GM19238 (cell line): ENCODE measurements at regions not wholly inside any gene's neighbourhood (a gene's known extent, or its start where the extent isn't known, plus 50 kb on each side); places are given as distances from the start of the nearest gene placed in this dataset.
"Not testable (repeated sequence)": the region's sequence is repeated elsewhere in the genome, so short reads cannot be mapped to it uniquely, and the experiment has no call there.

Experiments used
- DNase-seq: peaks from one replicate; pipeline ENCODE4 v3.0.0; 2011; ENCODE audit warnings: low spot score; ENCODE audit not compliant: insufficient read length

DNA sequence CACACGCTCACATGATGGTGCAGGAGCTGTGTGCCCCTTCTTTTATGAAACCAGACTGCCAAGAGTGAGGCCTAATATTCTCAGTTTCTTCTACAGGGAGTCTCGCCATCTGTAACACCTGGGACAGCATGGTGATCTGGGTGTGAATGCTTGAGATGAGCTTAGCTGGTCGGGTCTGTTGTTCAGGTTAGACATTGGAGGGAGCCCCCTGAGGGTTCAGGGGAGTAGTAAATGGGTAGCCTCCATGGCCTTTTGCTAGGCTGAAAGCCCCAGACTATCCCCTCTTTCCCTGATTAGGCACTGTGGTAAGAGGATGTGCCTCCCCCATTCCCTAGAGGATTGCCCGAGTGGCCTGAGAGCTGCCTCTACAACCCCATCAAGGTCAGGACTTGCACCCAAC lies 1916.1 kb downstream of the PCDH9 start:
- no peak for DNase-seq

DNA sequence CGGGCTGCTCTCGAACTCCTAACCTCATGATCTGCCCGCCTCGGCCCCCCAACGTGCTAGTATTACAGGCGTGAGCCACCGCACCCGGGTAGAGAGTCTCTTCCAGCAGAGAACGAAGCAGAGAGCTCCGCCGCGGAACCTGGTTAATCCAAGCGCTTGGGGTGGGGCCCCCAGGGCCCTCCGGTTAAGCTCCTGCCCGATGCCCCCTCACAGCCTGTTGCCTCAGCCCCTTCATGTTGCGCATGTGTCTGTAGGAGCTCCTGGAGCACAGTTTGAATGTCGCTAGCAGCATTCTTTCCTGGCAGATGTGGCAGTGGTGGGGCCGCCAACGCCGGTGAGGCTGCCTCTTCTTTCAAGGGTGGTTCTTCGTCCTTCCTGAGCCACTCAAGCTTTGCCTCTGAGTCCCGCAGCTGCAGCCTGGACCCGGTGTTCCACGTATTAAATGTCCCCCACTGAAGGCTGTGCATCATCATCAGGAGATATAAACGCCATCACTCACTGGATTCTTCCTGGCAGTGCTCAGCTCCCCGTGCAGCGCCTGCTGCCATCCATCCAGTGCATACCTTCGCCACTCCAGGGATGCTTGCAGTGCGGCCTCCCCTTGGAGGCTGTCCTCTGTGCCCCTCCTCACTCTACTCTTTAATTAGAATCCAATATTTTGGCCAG lies 1919.3 kb downstream of the PCDH9 start:
- no peak for DNase-seq

DNA sequence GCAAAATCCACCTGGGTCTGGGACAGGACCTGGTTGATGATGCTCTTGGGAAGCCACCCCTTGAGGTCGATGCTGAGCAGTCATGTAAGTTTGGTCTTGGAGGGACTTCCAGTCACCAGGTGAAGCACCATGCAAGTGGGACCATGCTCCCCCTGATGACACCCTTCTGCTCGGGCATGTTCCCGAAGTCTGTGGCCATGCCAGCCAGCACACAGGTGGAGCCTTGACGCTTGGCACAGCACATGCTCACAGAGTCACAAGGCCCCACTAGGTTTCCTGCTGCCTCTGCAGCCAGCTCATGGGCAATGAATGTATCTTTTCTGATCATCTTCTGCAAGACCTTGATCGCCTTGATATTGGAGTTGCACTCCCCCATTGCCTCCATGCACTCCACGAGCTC lies 1920.2 kb downstream of the PCDH9 start:
- DNase-seq, result no peak

DNA sequence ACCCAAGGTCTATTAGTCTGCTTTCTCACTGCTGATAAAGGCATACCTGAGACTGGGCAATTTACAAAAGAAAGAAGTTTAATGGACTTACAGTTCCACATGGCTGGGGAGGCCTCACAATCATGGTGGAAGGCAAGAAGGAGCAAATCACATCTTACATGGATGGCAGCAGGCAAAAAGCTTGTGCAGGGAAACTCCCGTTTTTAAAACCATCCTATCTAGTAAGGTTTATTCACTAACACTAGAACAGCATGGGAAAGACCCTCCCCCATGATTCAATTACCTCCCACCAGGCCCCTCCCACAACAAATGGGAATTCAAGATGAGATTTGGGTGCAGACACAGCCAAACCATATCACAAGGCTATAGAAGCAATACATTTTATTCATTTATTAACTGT lies 1921.4 kb downstream of the PCDH9 start:
- not testable (repeated sequence) for DNase-seq

DNA sequence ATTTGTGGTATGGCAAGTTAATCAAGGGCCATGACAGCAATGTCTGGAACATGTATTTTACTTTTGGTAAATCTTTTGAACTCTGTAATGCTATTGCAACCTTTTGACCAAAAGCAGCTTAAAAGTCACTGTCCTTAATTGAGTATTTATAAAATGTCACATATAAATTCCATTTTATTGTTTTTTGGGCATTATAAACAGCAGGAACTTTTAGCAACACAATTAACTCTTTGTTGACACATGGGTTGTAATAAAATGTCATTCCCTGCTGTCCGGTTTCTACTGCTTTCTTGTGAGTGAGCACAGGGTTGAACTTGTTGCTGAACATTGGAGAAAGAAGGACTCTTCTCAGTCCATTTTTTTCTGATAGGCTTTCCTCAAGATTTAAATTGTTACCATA lies 1923.1 kb downstream of the PCDH9 start:
- no peak for DNase-seq

DNA sequence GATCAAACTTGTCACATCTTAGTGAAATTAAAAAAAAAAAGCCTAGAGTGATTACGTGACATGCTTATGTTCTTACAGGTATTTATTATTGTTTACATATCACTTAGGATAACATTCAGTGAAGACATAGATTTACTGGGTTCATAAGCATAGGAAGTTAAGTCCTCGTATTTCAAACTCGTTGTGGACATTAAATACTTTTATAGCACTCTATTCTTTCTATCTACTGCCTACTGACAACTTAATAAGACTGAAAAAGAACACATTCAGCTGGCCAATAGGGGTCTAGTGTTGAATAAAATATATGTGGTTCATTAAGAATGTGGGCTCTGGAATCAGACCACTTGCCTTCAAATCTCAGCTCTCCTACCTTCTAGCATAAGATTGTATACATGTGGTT lies 1927.4 kb downstream of the PCDH9 start:
- DNase-seq, result no peak

DNA sequence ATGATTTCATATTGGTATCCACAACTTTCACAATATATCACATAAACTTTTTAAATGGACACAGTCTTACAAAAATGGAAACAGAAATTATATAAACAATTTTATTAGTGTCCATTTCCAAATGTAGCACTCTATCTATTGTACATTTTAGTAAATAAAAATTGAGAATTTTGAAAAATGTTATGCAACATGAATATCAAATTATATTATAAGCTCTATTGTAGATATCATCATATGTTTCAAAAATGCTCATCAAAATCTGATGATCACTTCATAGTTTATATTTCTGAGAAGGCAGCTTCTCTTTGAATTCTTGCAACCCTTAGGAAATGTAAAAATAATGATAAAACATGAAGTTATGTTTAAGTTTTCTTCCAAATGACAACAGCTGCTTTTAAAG lies 1928.6 kb downstream of the PCDH9 start:
- no peak for DNase-seq

DNA sequence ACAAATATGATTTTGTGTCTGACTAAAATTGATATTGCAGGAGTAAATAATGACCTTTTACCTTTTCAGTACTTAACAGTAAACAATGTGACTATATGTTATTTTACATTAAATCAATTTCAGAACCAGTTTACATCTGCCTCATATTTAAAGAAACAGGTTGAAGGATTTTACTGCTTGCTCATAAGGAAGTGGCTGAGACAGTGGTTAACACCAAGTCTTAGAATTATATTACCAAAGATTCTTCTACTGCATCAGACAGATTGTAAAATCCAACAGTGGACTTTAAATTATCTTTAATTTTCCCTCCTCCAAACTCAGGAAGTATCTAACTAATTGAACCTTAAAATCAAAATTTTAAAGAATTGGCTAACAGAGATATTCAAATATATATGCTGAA lies 1929.9 kb downstream of the PCDH9 start:
- DNase-seq, result no peak

DNA sequence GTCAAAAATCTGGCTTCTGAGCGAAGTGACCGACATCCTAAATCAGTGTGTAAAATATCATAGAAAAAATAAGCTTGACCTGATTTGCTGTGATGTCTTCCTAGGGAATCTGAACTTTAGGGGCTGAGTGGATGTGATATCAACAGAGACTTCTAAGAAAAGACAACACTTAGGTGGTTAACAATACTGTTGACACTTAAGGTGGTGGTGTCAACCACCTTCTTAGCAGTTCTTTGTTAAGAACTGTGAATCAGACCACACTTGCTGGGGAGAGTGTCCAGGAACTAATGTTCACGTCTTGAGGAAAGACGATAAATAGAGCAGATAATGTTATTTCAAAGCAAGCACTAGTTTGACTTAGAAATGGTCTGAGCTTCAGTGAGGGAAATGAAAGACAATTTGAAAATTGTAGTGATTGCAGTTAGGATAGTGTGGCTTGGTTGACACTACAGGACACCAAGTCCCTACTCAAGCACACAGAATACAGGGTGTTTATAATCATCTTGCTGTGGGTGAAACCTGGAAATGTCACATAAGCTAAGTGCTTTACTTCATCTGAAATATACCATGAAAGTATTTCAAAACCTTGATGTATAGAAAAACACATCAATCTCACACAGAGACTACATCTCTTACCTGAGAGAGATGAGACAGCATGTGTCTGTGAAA lies 1936.5 kb downstream of the PCDH9 start:
- DNase-seq, result no peak

DNA sequence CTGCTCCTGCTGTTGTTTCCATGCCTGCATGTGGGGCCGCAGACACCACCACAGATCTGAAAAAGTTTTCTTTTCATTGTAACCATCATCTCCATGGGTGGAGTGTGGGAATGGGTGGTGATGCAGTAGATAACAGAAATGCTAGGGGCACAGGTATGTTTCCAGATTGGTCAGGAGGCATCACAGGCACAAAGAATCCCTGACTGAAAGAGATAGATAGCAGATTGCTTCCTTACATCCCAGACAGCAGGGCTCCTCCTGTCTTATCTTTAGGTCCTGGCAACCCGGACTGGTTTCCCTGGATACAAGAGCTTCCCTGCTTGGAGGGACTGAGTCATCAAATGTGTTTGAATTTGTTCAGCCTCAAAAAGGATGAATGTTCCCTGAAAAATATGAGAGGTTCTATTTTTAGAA lies 1937.6 kb downstream of the PCDH9 start:
- no peak for DNase-seq

DNA sequence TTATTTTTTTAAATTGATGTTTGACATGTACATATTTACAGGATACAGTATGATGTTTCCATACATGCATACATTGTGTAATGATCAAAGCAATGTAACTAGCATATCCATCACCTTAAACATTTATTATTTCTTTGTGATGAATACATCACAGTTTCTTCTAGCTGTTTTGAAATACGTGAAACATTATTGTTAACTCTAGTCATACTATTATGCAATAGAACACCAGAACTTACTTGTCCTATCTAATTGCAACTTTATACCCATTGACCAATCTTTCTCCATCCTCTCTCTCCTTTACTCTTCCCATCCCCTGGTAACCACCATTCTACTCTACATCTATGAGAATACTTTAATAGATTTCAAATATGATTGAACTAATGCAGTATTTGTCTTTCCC lies 1942.7 kb downstream of the PCDH9 start:
- no peak for DNase-seq

DNA sequence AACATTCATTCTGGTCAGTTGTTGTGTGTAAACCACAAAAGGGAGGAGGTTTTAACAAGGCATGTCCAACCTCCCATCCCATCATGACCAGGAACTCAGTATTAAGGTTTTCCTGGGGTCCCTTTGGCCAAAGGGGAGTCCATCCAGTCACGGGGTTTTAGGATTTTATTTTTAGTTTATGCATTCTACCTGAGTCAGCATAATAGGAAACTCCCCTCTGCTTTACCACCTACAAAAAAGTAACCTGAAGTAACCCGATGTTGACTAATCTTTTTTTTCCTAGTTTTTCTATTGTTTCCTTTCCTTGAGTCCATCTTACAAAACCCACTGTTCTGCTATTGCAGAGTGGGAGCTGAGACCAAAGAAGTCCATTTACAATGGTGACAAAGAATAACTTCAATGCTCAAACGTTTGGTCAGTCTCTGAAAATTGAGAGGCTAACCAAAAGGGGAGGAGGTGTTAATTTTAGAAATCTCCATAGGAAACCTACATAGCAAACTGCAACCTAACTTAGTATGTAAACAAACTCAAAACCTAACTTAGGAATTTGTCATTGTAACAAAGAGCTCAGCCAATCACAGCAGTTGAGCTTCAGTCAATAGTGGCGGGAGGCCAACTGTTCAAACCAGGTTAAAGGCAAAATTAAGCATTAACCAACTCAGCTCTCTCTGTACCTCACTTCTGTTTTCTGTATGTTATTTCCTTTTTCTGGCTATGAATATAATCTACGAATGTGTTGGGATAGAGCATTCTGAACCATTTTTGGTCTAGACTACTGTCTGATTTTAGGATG lies 1954.1 kb downstream of the PCDH9 start:
- DNase-seq, result no peak

DNA sequence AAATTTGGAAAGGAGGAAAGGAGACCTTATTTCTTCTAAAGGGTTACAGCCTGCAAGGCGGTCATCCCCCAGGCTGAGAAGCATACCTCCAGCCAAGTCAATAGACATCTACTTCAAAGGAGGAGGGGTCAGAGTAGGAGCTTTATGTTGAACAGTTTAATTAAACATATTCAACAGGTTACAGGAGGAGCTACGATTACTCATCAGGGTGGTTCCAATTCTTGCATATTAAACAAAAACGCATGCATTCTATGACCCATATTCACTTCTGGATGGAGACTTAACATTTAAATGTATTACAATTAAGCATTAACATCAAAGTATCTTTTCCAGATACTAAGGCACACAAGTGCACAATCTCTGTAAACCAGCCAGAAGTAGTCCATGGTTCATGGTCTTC lies 1955.0 kb downstream of the PCDH9 start:
- no peak for DNase-seq

DNA sequence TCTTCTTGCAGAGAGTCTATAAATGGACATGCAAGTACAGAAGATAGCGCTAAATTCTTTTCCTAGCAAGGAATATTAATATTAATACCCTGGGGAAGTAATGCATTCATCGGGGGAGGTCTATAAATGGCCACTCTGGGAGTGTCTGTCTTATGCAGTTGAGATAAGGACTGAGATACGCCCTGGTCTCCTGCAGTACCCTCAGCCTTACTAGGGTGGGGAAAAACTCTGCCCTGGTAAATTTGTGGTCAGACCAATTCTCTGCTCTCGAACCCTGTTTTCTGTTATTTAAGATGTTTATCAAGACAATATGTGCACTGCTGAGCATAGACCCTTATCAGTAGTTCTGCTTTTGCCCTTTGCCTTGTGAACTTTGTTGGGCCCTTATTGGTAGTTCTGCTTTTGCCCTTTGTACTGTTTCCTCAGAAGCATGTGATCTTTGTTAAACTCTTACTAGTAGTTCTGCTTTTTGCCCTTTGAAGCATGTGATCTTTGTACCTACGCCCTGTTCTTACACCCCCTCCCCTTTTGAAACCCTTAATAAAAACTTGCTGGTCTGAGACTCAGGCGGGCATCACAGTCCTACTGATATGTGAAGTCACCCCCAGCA lies 1956.2 kb downstream of the PCDH9 start:
- DNase-seq, result not testable (repeated sequence)

DNA sequence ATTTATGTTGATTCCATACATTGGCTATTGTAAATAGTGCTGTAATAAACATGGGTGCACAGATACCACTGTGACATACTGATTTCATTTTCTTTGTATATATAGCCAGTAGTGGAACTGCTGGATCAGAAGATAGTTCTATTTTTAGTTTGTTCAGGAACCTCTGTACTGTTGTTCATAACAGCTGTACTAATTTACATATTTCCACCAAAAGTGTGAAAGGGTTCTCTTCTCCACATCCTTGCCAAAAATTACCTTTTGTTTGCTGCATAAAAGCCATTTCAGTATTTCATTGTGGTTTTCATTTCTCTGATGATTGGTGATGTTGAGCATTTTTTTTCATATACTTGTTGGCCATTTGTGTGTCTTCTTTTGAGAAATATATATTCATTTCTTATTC lies 1962.1 kb downstream of the PCDH9 start:
- no peak for DNase-seq

DNA sequence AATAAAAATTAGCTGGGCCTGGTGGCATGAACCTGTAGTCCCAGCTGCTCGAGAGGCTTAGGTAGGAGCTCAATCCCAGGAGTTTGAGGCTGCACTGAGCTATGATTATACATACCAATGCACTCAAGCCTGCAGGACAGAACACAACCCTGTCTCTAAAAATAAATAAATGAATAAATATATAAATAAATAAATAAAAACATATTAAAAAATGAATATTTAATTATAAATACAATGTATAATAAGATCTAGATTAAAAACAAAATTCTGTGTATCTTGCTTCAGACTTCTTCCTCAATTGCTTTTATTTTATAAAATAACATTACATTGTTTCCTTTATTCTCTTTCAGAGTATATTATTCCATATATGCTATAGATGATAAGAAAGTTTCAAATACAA lies 1964.1 kb downstream of the PCDH9 start:
- no peak for DNase-seq

DNA sequence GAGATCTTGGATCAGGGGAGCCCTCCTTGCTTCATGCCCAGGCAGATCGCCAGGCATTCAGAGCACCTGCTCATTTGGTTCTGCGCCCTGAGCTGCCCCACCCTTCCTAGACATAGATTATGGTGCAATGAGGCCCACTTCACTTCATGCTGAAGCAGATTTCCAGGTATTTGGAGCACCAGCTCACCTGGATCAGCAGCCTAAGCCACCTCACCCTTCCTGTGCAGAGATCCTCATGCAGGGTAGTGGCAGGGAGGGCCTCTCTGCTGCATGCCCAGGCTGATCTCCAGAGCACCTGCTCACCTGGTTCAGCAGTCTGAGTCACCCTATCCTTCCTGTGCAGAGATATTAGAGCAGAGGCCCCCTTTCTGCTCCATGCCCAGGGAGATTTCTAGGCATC lies 1966.1 kb downstream of the PCDH9 start:
- DNase-seq, result no peak

DNA sequence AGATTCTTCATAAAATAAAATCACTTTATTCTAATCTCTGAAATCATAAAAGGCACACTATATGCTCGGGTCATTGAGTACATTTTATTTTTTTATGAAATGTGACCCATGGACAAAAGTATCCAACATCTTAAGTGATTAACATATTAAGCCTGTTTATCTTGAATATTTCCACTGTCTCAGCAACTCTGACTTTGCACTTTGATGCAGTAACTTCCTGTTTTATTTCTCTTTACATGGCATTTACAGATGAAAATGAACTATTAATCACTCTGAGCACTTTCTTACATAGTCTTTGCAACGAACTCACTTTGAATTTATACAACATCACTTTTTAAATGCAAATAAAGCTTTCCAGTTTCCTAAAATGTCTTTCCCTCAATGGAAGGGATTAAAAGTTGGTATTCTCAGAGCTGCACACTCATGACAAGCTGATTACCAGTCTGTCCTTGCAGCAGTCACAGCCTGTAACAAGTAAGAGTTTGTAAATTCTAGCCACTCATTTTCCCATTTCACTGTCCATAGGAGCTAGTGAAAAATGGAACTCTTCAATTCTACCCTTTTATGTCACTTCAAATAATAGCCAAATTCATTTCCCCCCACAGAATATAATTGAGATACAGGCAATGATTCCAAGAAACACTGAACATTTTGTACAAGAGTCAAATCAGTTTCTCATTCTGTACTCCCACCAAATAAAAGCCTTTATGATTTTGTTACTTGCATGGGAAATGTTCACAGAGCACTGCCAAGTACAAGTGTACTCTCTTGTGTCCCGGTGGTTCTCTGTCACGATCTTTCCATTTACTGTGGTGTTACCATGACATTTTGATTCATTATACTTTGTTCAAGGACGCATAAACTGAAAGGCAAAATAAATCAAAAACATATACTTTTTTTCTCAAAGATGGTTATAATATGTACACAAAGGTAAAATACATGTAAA lies 1968.9 kb downstream of the PCDH9 start:
- DNase-seq, result no peak

DNA sequence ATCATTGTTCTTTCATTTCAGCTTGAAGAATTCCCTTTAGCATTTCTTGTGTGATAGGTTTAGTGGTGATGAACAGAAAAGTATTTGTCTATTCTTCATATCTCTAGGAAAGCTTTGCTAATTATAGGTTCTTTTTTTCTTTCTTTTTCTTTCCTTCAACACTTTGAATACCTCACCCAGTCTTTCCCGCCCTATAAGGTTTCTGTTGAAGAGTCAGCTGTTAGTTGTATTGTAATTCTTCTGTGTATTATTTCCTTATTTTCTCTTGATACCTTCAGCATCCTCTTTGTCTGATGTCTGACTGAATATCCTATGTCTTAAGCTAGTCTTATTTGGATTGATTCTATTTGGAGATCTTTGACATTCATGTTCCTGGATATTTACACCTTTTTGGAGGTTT lies 1989.4 kb downstream of the PCDH9 start:
- no peak for DNase-seq

DNA sequence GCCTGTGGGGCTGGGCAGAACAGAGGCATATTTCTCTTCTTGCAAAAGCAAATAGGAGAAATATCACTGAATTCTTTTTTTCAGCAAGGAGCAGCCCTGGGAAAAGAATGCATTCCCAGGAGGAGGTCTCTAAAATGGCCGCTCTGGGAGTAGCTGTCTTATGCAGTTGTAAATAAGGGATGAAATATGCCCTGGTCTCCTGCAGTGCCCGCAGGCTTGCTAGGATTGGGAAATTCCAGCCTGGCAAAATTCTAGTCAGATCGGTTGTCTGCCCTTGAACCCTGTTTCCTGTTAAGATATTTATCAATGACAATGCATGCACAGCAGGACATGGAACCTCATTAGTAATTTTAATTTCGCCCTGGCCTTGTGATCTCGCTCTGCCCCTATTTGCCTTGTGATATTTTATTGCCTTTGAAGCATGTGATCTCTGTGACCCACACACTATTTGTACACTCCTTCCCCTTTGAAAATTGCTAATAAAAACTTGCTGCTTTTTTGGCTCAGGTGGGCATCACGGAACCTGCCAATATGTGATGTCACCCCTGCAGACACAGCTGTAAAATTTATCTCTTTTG lies 1993.2 kb downstream of the PCDH9 start:
- DNase-seq, result no peak
